ENCODE measurements at regions not wholly inside any gene's neighbourhood (a gene's known extent, or its start where the extent isn't known, plus 50 kb on each side); places are given as distances from the start of the nearest gene placed in this dataset.

DNA sequence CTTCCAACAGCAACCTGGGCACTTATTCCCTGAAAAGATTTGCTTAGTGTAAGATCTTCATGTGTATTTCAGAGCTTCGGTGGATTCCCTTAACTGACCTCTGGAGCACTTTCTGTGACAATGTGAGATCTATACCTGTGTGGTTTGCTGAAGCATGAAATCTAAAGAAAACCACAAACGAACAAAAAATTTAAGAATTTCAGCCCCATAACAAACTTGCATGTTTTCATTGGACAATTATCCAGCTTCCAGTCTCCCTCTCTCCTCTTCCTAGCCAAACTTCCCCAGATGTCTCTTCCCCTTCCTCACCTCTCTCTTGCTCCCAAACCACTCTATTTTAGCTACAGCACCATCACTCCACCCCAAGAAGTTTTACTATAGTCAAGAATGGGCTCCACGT, 279.9 kb upstream of the SORCS1 start:
- Mint-ChIP-seq H3K27ac (no peak overlapping the region), H3K4me3 (no peak overlapping the region), H3K27me3 (ENCODE audit: low read depth) (no peaks in the 10 kb centered on the region), H3K4me1 (no peaks in the 10 kb centered on the region), H3K36me3 (no peaks in the 10 kb centered on the region), H3K9me3 (no peaks in the 10 kb centered on the region)
- no peak for ATAC-seq
- POLR2A ChIA-PET: no interaction called here
- CTCF ChIA-PET: no interaction called here
- DNase-seq (ENCODE audit: low spot score): no peak
- TF ChIP-seq TP53 (CRISPR knock-in tag; IDR thresholded peaks at IDR 0.05) (no peak), NFYB (CRISPR knock-in tag; conservative IDR thresholded peaks at IDR 0.05; ENCODE audit: low read depth) (no peak), HMGA2 (CRISPR knock-in tag; IDR thresholded peaks at IDR 0.05) (no peak), ZNF263 (CRISPR knock-in tag; IDR thresholded peaks at IDR 0.05; ENCODE audit: low read depth) (no peak), NFE2L1 (CRISPR knock-in tag; IDR thresholded peaks at IDR 0.05) (no peak), ATF2 (CRISPR knock-in tag; IDR thresholded peaks at IDR 0.05; ENCODE audit: borderline replicate concordance, low read depth) (no peak), OVOL2 (CRISPR knock-in tag; IDR thresholded peaks at IDR 0.05; ENCODE audit: borderline replicate concordance) (no peak), CDX4 (CRISPR knock-in tag; IDR thresholded peaks at IDR 0.05; ENCODE audit: borderline replicate concordance) (no peak), SMAD3 (CRISPR knock-in tag; IDR thresholded peaks at IDR 0.05; ENCODE audit: borderline replicate concordance) (no peak), TEAD4 (CRISPR knock-in tag; IDR thresholded peaks at IDR 0.05) (no peak), FOXP4 (CRISPR knock-in tag; IDR thresholded peaks at IDR 0.05) (no peak), ZNF532 (CRISPR knock-in tag; IDR thresholded peaks at IDR 0.05; ENCODE audit: borderline replicate concordance) (no peak)
- TF ChIP-seq, protein P1, sequence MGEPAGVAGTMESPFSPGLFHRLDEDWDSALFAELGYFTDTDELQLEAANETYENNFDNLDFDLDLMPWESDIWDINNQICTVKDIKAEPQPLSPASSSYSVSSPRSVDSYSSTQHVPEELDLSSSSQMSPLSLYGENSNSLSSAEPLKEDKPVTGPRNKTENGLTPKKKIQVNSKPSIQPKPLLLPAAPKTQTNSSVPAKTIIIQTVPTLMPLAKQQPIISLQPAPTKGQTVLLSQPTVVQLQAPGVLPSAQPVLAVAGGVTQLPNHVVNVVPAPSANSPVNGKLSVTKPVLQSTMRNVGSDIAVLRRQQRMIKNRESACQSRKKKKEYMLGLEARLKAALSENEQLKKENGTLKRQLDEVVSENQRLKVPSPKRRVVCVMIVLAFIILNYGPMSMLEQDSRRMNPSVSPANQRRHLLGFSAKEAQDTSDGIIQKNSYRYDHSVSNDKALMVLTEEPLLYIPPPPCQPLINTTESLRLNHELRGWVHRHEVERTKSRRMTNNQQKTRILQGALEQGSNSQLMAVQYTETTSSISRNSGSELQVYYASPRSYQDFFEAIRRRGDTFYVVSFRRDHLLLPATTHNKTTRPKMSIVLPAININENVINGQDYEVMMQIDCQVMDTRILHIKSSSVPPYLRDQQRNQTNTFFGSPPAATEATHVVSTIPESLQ (CRISPR knock-in tag; IDR thresholded peaks at IDR 0.05): no peak
- TF ChIP-seq, protein P2, sequence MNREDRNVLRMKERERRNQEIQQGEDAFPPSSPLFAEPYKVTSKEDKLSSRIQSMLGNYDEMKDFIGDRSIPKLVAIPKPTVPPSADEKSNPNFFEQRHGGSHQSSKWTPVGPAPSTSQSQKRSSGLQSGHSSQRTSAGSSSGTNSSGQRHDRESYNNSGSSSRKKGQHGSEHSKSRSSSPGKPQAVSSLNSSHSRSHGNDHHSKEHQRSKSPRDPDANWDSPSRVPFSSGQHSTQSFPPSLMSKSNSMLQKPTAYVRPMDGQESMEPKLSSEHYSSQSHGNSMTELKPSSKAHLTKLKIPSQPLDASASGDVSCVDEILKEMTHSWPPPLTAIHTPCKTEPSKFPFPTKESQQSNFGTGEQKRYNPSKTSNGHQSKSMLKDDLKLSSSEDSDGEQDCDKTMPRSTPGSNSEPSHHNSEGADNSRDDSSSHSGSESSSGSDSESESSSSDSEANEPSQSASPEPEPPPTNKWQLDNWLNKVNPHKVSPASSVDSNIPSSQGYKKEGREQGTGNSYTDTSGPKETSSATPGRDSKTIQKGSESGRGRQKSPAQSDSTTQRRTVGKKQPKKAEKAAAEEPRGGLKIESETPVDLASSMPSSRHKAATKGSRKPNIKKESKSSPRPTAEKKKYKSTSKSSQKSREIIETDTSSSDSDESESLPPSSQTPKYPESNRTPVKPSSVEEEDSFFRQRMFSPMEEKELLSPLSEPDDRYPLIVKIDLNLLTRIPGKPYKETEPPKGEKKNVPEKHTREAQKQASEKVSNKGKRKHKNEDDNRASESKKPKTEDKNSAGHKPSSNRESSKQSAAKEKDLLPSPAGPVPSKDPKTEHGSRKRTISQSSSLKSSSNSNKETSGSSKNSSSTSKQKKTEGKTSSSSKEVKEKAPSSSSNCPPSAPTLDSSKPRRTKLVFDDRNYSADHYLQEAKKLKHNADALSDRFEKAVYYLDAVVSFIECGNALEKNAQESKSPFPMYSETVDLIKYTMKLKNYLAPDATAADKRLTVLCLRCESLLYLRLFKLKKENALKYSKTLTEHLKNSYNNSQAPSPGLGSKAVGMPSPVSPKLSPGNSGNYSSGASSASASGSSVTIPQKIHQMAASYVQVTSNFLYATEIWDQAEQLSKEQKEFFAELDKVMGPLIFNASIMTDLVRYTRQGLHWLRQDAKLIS (CRISPR knock-in tag; IDR thresholded peaks at IDR 0.05; ENCODE audit: borderline replicate concordance): no peak
- TF ChIP-seq, protein P3, sequence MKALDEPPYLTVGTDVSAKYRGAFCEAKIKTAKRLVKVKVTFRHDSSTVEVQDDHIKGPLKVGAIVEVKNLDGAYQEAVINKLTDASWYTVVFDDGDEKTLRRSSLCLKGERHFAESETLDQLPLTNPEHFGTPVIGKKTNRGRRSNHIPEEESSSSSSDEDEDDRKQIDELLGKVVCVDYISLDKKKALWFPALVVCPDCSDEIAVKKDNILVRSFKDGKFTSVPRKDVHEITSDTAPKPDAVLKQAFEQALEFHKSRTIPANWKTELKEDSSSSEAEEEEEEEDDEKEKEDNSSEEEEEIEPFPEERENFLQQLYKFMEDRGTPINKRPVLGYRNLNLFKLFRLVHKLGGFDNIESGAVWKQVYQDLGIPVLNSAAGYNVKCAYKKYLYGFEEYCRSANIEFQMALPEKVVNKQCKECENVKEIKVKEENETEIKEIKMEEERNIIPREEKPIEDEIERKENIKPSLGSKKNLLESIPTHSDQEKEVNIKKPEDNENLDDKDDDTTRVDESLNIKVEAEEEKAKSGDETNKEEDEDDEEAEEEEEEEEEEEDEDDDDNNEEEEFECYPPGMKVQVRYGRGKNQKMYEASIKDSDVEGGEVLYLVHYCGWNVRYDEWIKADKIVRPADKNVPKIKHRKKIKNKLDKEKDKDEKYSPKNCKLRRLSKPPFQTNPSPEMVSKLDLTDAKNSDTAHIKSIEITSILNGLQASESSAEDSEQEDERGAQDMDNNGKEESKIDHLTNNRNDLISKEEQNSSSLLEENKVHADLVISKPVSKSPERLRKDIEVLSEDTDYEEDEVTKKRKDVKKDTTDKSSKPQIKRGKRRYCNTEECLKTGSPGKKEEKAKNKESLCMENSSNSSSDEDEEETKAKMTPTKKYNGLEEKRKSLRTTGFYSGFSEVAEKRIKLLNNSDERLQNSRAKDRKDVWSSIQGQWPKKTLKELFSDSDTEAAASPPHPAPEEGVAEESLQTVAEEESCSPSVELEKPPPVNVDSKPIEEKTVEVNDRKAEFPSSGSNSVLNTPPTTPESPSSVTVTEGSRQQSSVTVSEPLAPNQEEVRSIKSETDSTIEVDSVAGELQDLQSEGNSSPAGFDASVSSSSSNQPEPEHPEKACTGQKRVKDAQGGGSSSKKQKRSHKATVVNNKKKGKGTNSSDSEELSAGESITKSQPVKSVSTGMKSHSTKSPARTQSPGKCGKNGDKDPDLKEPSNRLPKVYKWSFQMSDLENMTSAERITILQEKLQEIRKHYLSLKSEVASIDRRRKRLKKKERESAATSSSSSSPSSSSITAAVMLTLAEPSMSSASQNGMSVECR (CRISPR knock-in tag; IDR thresholded peaks at IDR 0.05; ENCODE audit: borderline replicate concordance): no peak

Data from WTC11 (cell line).